GM12878 (cell line): ENCODE measurements at regions not wholly inside any gene's neighbourhood (a gene's known extent, or its start where the extent isn't known, plus 50 kb on each side); places are given as distances from the start of the nearest gene placed in this dataset.

Experiments
- ATAC-seq: fragments of 200-7000 bp; cut with Tn5 transposase; 3 replicates; pipeline ENCODE4 v1.9.1; 2020; ENCODE audit warnings: mild to moderate bottlenecking, moderate library complexity
- BruUV-seq: library from RNA; stranded (reverse); fragments of 400-500 nt; replicated peaks from 2 replicates; lab custom pipeline; 2021; lab: Mats Ljungman, UMichigan
- CTCF ChIA-PET: fragments of 300-600 bp; sonication (Branson Sonifier 250); formaldehyde crosslinking; extraction: SDS; loops from one replicate; lab custom pipeline; 2021; ENCODE audit warnings: inconsistent platforms; lab: Yijun Ruan, JAX
- POLR2A ChIA-PET: fragments of 350-600 bp; formaldehyde crosslinking; extraction: SDS; loops from one replicate; lab custom pipeline; 2021; ENCODE audit warnings: inconsistent platforms; lab: Charles Lee
- RAD21 ChIA-PET: fragments of 300-600 bp; sonication (Branson Sonifier 250); formaldehyde crosslinking; loops from one replicate; lab custom pipeline; 2023; ENCODE audit warnings: antibody characterized with exemption; ENCODE audit not compliant: unreplicated experiment; lab: Charles Lee
- SMC1A ChIA-PET: fragments of 300-600 bp; sonication (Branson Sonifier 250); formaldehyde crosslinking; loops from one replicate; lab custom pipeline; 2023; ENCODE audit not compliant: unreplicated experiment, uncharacterized antibody; lab: Charles Lee
- DNase-seq: peaks from one replicate; pipeline ENCODE4 v3.0.0-alpha.2; 2011; ENCODE audit warnings: low read depth, low spot score
- FAIRE-seq: peaks from 3 replicates; lab custom pipeline; 2011; peaks lifted over from hg19 to GRCh38; lab: Jason Lieb, UNC
- H2AFZ ChIP-seq: 2 replicates; pipeline ENCODE4 v1.6.0; 2011; ENCODE audit warnings: low read depth, low read length, control low read depth; ENCODE audit not compliant: control insufficient read depth
- H3K27ac ChIP-seq: 2 replicates; pipeline ENCODE4 v1.5.1; 2011; ENCODE audit warnings: control low read depth; ENCODE audit not compliant: control insufficient read depth, insufficient read depth
- H3K27me3 ChIP-seq, 2 experiments: replicated peaks in 1 of 2; 2 replicates each; pipeline versions ENCODE4 v1.6.0 to v1.6.1; 2011; ENCODE audit warnings: low read length in 1 of 2; ENCODE audit not compliant: control insufficient read depth in 2 of 2, insufficient read depth in 2 of 2
- H3K36me3 ChIP-seq, 2 experiments: 2 replicates each; pipeline ENCODE4 v1.5.1; 2011; ENCODE audit warnings: low read length in 1 of 2; ENCODE audit not compliant: control insufficient read depth in 2 of 2, insufficient read depth in 2 of 2
- H3K4me1 ChIP-seq: 2 replicates; pipeline ENCODE4 v1.6.1; 2011; ENCODE audit warnings: mild to moderate bottlenecking, low read length, moderate library complexity, mixed read lengths; ENCODE audit not compliant: control insufficient read depth, insufficient read depth
- H3K4me2 ChIP-seq: 2 replicates; pipeline ENCODE4 v1.6.0; 2011; ENCODE audit warnings: control low read depth; ENCODE audit not compliant: control insufficient read depth, insufficient read depth
- H3K4me3 ChIP-seq: fragments of 200-600 bp; sonication (generic); 2 replicates; pipeline ENCODE4 v1.5.1; 2016
- H3K79me2 ChIP-seq: 2 replicates; pipeline ENCODE4 v1.6.0; 2011; ENCODE audit warnings: low read length; ENCODE audit not compliant: control insufficient read depth, insufficient read depth
- H3K9ac ChIP-seq: 2 replicates; pipeline ENCODE4 v1.8.0; 2011; ENCODE audit warnings: low read length, control low read depth, mixed read lengths; ENCODE audit not compliant: control insufficient read depth, insufficient read depth
- H3K9me3 ChIP-seq: replicated peaks from 3 replicates; pipeline ENCODE4 v1.5.1; 2011; ENCODE audit warnings: mild to moderate bottlenecking, low read length; ENCODE audit not compliant: control insufficient read depth, insufficient read depth
- H4K20me1 ChIP-seq: 2 replicates; pipeline ENCODE4 v1.6.0; 2011; ENCODE audit not compliant: control insufficient read depth, insufficient read depth
- ASH2L ChIP-seq: fragments of 300-600, 200-600 bp; sonication (generic); IDR thresholded peaks from 2 replicates; pipeline ENCODE4 v1.6.1; 2017; ENCODE audit warnings: low read depth, mild to moderate bottlenecking, borderline replicate concordance
- BRCA1 ChIP-seq: IDR thresholded peaks from 2 replicates; pipeline ENCODE4 v1.6.1; 2011; ENCODE audit warnings: low read depth, low read length, improper control_type of control experiment
- CHD2 ChIP-seq: IDR thresholded peaks from 2 replicates; pipeline ENCODE4 v1.6.1; 2011; ENCODE audit warnings: low read depth, low read length, improper control_type of control experiment, borderline replicate concordance
- EZH2 ChIP-seq: IDR thresholded peaks from 2 replicates; pipeline ENCODE4 v1.6.1; 2012; ENCODE audit warnings: low read depth, mild to moderate bottlenecking, control low read depth, inconsistent platforms, low read length, borderline replicate concordance; ENCODE audit not compliant: control insufficient read depth
- FOXM1 ChIP-seq: IDR thresholded peaks from 2 replicates; pipeline ENCODE4 v1.6.1; 2012; ENCODE audit warnings: low read depth, mild to moderate bottlenecking, inconsistent platforms, low read length, moderate library complexity
- HDGF ChIP-seq: fragments of 450-650 bp; IDR thresholded peaks from 2 replicates; pipeline ENCODE4 v1.6.1; 2016; ENCODE audit warnings: antibody characterized with exemption
- IRF4 ChIP-seq: IDR thresholded peaks from 2 replicates; pipeline ENCODE4 v1.6.1; 2011; ENCODE audit warnings: low read depth, low read length
- JUNB ChIP-seq: IDR thresholded peaks from 2 replicates; pipeline ENCODE4 v1.6.1; 2016; ENCODE audit warnings: antibody characterized with exemption, mild to moderate bottlenecking
- KAT2A ChIP-seq: conservative IDR thresholded peaks from 2 replicates; pipeline ENCODE4 v1.6.1; 2011; ENCODE audit warnings: low read depth, low read length; ENCODE audit not compliant: control insufficient read depth
- MEF2A ChIP-seq: IDR thresholded peaks from 2 replicates; pipeline ENCODE4 v1.6.1; 2011; ENCODE audit warnings: low read depth, mild to moderate bottlenecking, low read length, moderate library complexity; ENCODE audit not compliant: insufficient read depth
- NFYB ChIP-seq: IDR thresholded peaks from 2 replicates; pipeline ENCODE4 v1.6.1; 2011; ENCODE audit warnings: low read depth, mild to moderate bottlenecking, low read length, improper control_type of control experiment, moderate library complexity; ENCODE audit not compliant: insufficient read depth
- PAX5 ChIP-seq: IDR thresholded peaks from 2 replicates; pipeline ENCODE4 v1.6.1; 2011; ENCODE audit warnings: low read depth, low read length, borderline replicate concordance
- PRDM15 ChIP-seq: fragments of 450-650 bp; formaldehyde crosslinking; IDR thresholded peaks from 2 replicates; pipeline ENCODE4 v1.4.0; 2020; ENCODE audit warnings: mild to moderate bottlenecking, moderate library complexity
- RBBP5 ChIP-seq: fragments of 200-600 bp; sonication (generic); conservative IDR thresholded peaks from 2 replicates; pipeline ENCODE4 v1.6.1; 2016
- TAF1 ChIP-seq: IDR thresholded peaks from 2 replicates; pipeline ENCODE4 v1.6.1; 2011; ENCODE audit warnings: mild to moderate bottlenecking, low read depth, low read length, borderline replicate concordance
- YY1 ChIP-seq: IDR thresholded peaks from 2 replicates; pipeline ENCODE4 v1.6.1; 2011; ENCODE audit warnings: low read depth, mild to moderate bottlenecking, low read length
- ZNF207 ChIP-seq: fragments of 450-650 bp; IDR thresholded peaks from 2 replicates; pipeline ENCODE4 v1.6.1; 2014; ENCODE audit warnings: antibody characterized with exemption, mild to moderate bottlenecking, borderline replicate concordance
- ZNF622 ChIP-seq: fragments of 450-650 bp; IDR thresholded peaks from 2 replicates; pipeline ENCODE4 v1.6.1; 2017; ENCODE audit warnings: mild to moderate bottlenecking, inconsistent platforms
- WGBS: methylation state at CpG from one replicate; pipeline ENCODE4 v1.1.6; 2016; ENCODE audit warnings: low lambda C conversion rate; ENCODE audit not compliant: insufficient replicate concordance, insufficient coverage; ENCODE audit errors: missing lambda C conversion rate; 5-methylcytosine and 5-hydroxymethylcytosine counted together
- in situ Hi-C: fragments of 300-500 bp; cut with MboI; formaldehyde crosslinking; loops from 9 replicates; pipeline ENCODE4 v1.14.3; 2018; ENCODE audit warnings: mixed read lengths
- intact Hi-C: fragments of 100-400 bp; cut with micrococcal nuclease; formaldehyde crosslinking; loops from one replicate; pipeline ENCODE4 v1.14.2; 2022; ENCODE audit not compliant: unreplicated experiment
- TF ChIP-seq, protein P1 (sequence below): IDR thresholded peaks from 2 replicates; pipeline ENCODE4 v1.6.1; 2012; ENCODE audit warnings: low read depth, low read length, improper control_type of control experiment

GRCh38 chr10:129394518-129395328 is 72.3 kb upstream of the MGMT start (continued):
- TF ChIP-seq KAT2A = no peak

DNA sequence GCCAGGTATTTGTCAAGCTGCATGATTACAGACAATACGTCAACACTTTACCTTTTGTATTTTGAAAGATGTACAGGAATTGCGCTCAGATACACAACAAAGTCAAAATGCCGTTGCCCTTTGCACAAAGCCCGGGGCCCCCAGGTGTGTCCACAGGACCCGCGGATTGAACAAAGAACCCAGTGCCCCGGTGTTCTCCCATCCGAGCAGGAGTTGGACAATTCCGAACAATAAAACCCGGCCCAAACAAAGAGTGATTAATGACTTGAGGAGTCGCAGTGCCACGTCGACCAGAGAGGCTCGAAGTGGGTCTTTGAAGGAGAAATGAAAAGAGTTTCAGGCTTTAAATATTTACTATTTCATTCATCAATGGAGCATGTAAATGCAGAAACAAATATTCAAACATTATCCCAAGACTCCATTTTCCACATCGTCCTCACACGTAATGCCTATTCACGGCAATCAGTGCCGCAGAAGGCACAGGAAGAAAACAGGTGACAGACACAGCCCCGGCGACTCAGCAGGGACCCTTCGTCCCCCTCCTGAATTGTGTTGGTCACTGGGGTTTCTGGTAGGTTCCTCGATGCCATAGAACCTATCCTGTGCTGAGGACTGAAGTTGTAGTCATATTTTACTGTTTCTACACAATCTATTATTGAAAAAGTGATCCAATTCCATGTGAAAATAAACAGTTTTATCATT is 70.9 kb upstream of the MGMT start:
- H3K79me2 ChIP-seq = no peaks in the 10 kb centered on the region
- H3K4me1 ChIP-seq = no peaks in the 10 kb centered on the region
- no peaks in the 10 kb centered on the region for H3K27me3 ChIP-seq
- no peak overlapping the region for H3K4me3 ChIP-seq
- H4K20me1 ChIP-seq = no peaks in the 10 kb centered on the region
- intact Hi-C loops (no loop called here), in situ Hi-C loops (no loop called here)
- H3K9ac ChIP-seq = no peak overlapping the region
- no peak overlapping the region for H3K4me2 ChIP-seq
- WGBS = 54% methylated on average over 22 of the region's 22 CpGs
- no peak overlapping the region for H2AFZ ChIP-seq
- no peak for DNase-seq
- BruUV-seq = no TSS peak
- ChIA-PET POLR2A (no interaction called here), SMC1A (no interaction called here), CTCF (no interaction called here), RAD21 (no interaction called here)
- ATAC-seq = no peak
- no peak for TF ChIP-seq YY1
- no peak for TF ChIP-seq TAF1
- TF ChIP-seq MEF2A = no peak
- TF ChIP-seq, protein P1, sequence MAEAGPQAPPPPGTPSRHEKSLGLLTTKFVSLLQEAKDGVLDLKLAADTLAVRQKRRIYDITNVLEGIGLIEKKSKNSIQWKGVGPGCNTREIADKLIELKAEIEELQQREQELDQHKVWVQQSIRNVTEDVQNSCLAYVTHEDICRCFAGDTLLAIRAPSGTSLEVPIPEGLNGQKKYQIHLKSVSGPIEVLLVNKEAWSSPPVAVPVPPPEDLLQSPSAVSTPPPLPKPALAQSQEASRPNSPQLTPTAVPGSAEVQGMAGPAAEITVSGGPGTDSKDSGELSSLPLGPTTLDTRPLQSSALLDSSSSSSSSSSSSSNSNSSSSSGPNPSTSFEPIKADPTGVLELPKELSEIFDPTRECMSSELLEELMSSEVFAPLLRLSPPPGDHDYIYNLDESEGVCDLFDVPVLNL = no peak
- TF ChIP-seq PAX5 = no peak
- TF ChIP-seq PRDM15 (CRISPR knock-in tag) = no peak
- TF ChIP-seq NFYB = no peak
- no peak for TF ChIP-seq ASH2L
- no peak for TF ChIP-seq FOXM1
- TF ChIP-seq ZNF207 = no peak
- TF ChIP-seq JUNB = no peak
- TF ChIP-seq HDGF = no peak
- no peak for TF ChIP-seq CHD2
- no peak for TF ChIP-seq IRF4
- TF ChIP-seq ZNF622 = no peak
- TF ChIP-seq EZH2 = no peak
- no peak for TF ChIP-seq BRCA1
- no peak for TF ChIP-seq RBBP5
- no peaks in the 10 kb centered on the region for H3K36me3 ChIP-seq
- no peaks in the 10 kb centered on the region for H3K9me3 ChIP-seq
- FAIRE-seq = no peak
- H3K27ac ChIP-seq = no peak overlapping the region
